ENCODE measurements at regions not wholly inside any gene's neighbourhood (a gene's known extent, or its start where the extent isn't known, plus 50 kb on each side); places are given as distances from the start of the nearest gene placed in this dataset.

DNA sequence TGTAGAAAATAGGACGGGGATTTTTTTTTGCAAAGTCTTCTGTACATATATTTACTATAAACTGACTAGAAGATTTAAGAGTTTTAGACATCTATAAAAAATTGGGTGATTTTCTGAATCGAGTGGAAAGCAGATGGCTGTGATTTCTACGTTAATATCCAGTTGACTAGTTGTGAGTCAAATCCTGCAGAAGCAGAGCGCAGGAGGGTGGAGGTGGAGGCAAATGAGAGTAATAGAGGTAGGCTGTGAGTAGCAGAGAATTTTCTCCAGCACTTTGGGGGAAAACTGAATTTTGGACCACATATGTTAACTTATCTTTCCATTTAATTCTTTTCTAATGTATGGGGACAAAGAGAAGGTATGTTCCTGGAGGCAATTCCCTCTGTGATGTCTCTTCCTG lies 82.1 kb upstream of the SOX3 start:
- no peak for DNase-seq
- TF ChIP-seq POLR2A (IDR thresholded peaks at IDR 0.05) (no peak), CTCF (IDR thresholded peaks at IDR 0.05 in 8 of 11, conservative IDR thresholded peaks at IDR 0.05 in 3 of 11) (no peak), POLR2AphosphoS5 (IDR thresholded peaks at IDR 0.05) (no peak)
- Histone ChIP-seq H3K4me1 (no peaks in the 10 kb centered on the region), H3K4me3 (no peak overlapping the region), H3K27ac (no peak overlapping the region), H3K27me3 (replicated peaks in 1 of 7) (no peaks in the 10 kb centered on the region), H3K36me3 (no peaks in the 10 kb centered on the region), H3K9me3 (no peaks in the 10 kb centered on the region)
- intact Hi-C loops (cut with DNase I; ENCODE audit: low total_unique reads), result no loop called here
- 73 to 84% (median 80%) methylated on average over 4 of the region's 4 CpGs for WGBS, 5 donors

DNA sequence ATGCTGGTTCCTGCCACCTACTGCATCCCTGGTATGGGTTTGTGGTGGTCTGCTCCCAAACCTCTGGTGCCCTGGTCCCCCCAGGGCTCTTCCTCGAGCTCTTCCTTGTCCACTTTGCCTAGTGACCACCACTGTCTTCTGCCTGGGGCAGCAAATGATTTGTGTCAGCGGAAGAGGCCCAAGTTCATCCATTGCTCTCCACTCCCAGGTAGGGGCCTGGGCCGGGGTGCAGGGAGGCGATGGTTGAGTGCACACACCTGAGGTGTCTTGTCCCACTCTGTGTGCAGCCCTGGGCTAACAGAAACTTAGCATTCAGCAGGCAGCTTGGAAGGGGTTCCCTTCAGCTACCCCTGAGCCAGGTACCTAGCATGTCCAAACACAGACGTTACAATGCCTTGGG lies 75.6 kb upstream of the SOX3 start:
- WGBS, 5 donors, result 38 to 81% (median 59%) methylated on average over 2 to 5 of the region's 5 CpGs
- no peak overlapping the region for H3K4me3 ChIP-seq
- no peaks in the 10 kb centered on the region for H3K4me1 ChIP-seq
- no peaks in the 10 kb centered on the region for H3K36me3 ChIP-seq
- H3K9me3 ChIP-seq, result no peaks in the 10 kb centered on the region
- intact Hi-C loops (cut with DNase I; ENCODE audit: low total_unique reads), result no loop called here
- no peak overlapping the region for H3K27ac ChIP-seq
- DNase-seq, result no peak
- TF ChIP-seq POLR2A (IDR thresholded peaks at IDR 0.05), result no peak
- TF ChIP-seq CTCF (IDR thresholded peaks at IDR 0.05 in 8 of 11, conservative IDR thresholded peaks at IDR 0.05 in 3 of 11), result no peak
- TF ChIP-seq POLR2AphosphoS5 (IDR thresholded peaks at IDR 0.05), result no peak
- no peaks in the 10 kb centered on the region for H3K27me3 ChIP-seq (replicated peaks in 1 of 7)

- Histone ChIP-seq H3K9me3 (no peaks in the 10 kb centered on the region), H3K36me3 (no peaks in the 10 kb centered on the region), H3K4me1 (no peaks in the 10 kb centered on the region), H3K27me3 (replicated peaks in 1 of 7) (peaks cover 0 to 8% (median 0%) of the 10 kb centered on the region in 7 donors), H3K27ac (no peak overlapping the region), H3K4me3 (no peak overlapping the region)
- 0 to 11% (median 3%) methylated on average over 1 of the region's 1 CpG for WGBS, 5 donors
- intact Hi-C loops (cut with DNase I; ENCODE audit: low total_unique reads), result no loop called here
- TF ChIP-seq CTCF (IDR thresholded peaks at IDR 0.05 in 8 of 11, conservative IDR thresholded peaks at IDR 0.05 in 3 of 11) (peak in 6 of 11 experiments; percentile 11 to 43 (median 30)), POLR2AphosphoS5 (IDR thresholded peaks at IDR 0.05) (no peak), POLR2A (IDR thresholded peaks at IDR 0.05) (no peak)
- DNase-seq, result no peak
Measured at GRCh38 chrX:140572724-140573123, 67.9 kb upstream of the SOX3 start.

DNA sequence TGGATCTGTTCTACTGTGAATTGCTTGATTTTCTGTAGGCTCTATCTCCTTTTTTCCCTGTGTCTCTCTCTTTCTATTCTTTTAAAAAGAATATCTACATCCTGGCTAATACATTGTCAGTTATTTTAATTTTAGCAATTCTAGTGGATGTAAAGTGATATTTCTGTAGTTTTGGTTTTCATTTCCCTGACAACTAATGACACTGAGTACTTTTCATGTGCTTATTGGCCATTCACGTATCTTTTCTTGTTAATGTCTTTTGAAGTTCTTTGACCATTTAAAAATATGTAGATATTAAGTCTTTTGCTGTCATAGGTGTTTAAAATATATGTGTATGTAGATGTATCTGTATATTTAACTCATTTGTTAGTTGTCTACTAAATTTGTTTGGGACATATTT lies 59.0 kb upstream of the SOX3 start:
- no peak for TF ChIP-seq POLR2A (IDR thresholded peaks at IDR 0.05)
- TF ChIP-seq CTCF (IDR thresholded peaks at IDR 0.05 in 8 of 11, conservative IDR thresholded peaks at IDR 0.05 in 3 of 11), result no peak
- TF ChIP-seq POLR2AphosphoS5 (IDR thresholded peaks at IDR 0.05), result no peak
- no peak overlapping the region for H3K27ac ChIP-seq
- intact Hi-C loops (cut with DNase I; ENCODE audit: low total_unique reads), result no loop called here
- 47 to 63% (median 58%) methylated on average over 1 of the region's 1 CpG for WGBS, 5 donors
- no peak for DNase-seq
- H3K27me3 ChIP-seq (replicated peaks in 1 of 7), result no peaks in the 10 kb centered on the region
- peaks cover 0 to 16% (median 0%) of the 10 kb centered on the region in 8 donors for H3K9me3 ChIP-seq
- H3K4me3 ChIP-seq, result no peak overlapping the region
- no peaks in the 10 kb centered on the region for H3K36me3 ChIP-seq
- H3K4me1 ChIP-seq, result no peaks in the 10 kb centered on the region
